Colonic mucosa (tissue), 4 donors: ENCODE measurements at regions not wholly inside any gene's neighbourhood (a gene's known extent, or its start where the extent isn't known, plus 50 kb on each side); places are given as distances from the start of the nearest gene placed in this dataset.

ENCODE experiments used
- DNase-seq: peaks from one replicate; pipeline ENCODE4 v3.0.0-alpha.2; 2020
- H3K27ac ChIP-seq: fragments of 200-600 bp; one replicate; pipeline ENCODE4 v1.8.0; 2021
- H3K27me3 ChIP-seq: fragments of 200-600 bp; one replicate; pipeline ENCODE4 v1.8.0; 2021
- H3K36me3 ChIP-seq: fragments of 200-600 bp; one replicate; pipeline ENCODE4 v1.8.0; 2021
- H3K4me1 ChIP-seq: fragments of 200-600 bp; one replicate; pipeline ENCODE4 v1.8.0; 2021; ENCODE audit warnings: mild to moderate bottlenecking
- H3K4me3 ChIP-seq: fragments of 200-600 bp; one replicate; pipeline ENCODE4 v1.8.0; 2021
- H3K9ac ChIP-seq, 2 donors: one replicate each; pipeline ENCODE4 v1.7.0; 2013; ENCODE audit warnings: control low read depth in 2 of 2, low read depth in 2 of 2, low read length in 2 of 2
- H3K9me3 ChIP-seq: fragments of 200-600 bp; one replicate; pipeline ENCODE4 v1.8.0; 2021
- CTCF ChIP-seq: fragments of 200-600 bp; IDR thresholded peaks from one replicate; pipeline ENCODE4 v1.8.0; 2022; ENCODE audit warnings: antibody characterized with exemption, mild to moderate bottlenecking
- intact Hi-C: fragments of 100-400 bp; cut with DNase I; formaldehyde crosslinking; loops from one replicate; pipeline ENCODE4 v1.14.1; 2022
- donor health status: healthy.
- donor health status: DM: no; HTN: no; CAD: no.
- donor health status: DM: no; HTN: no; CAD: no.

DNA sequence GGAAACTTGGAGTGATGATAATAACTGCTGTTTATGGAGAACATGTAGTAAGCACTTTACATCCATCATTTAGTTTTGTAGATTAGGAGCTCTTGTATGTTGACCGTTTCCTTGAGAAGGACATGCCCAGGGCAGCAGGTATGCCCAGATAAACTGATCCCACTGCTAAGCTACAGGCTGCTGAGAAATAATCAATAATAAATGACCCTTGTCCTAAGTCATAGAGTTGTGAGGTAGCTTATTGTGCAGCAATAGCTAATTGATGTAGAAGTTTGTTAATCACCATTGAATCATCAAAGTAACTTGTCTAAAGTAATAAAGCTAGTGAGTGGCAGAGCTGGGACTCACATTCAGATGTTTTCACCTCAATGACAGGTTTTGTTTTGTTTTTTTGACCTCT is 287.2 kb upstream of the CYRIA start:
- H3K9me3 ChIP-seq: no peaks in the 10 kb centered on the region
- TF ChIP-seq CTCF: no peak
- no peaks in the 10 kb centered on the region for H3K4me1 ChIP-seq
- no peak overlapping the region for H3K27ac ChIP-seq
- H3K9ac ChIP-seq: no peak overlapping the region
- H3K4me3 ChIP-seq: no peak overlapping the region
- no peaks in the 10 kb centered on the region for H3K36me3 ChIP-seq
- DNase-seq: no peak
- no peaks in the 10 kb centered on the region for H3K27me3 ChIP-seq
- intact Hi-C loops: no loop called here

DNA sequence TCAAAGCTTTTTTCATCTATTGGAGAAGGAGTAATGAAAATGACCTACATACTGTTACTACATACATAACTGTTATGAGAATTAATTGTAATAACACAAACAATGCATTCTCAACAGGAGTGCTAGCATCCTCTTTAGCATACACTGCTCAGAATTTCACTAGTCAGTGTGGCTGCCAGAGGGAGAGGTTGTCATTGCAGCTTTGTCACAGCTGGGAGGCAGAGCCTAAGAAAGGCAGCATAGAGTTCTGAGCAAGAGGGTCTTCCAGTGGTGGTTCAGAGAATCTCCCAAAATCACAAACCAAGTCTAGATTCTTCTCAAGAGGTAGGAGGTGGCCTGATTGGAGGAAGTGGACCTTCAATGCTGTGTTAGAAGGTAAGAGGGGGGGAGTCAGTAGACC is 286.7 kb upstream of the CYRIA start:
- TF ChIP-seq CTCF: no peak
- H3K9me3 ChIP-seq: no peaks in the 10 kb centered on the region
- H3K4me3 ChIP-seq: no peak overlapping the region
- H3K9ac ChIP-seq: no peak overlapping the region
- intact Hi-C loops: no loop called here
- no peaks in the 10 kb centered on the region for H3K36me3 ChIP-seq
- H3K27me3 ChIP-seq: no peaks in the 10 kb centered on the region
- no peaks in the 10 kb centered on the region for H3K4me1 ChIP-seq
- DNase-seq: no peak
- H3K27ac ChIP-seq: no peak overlapping the region

DNA sequence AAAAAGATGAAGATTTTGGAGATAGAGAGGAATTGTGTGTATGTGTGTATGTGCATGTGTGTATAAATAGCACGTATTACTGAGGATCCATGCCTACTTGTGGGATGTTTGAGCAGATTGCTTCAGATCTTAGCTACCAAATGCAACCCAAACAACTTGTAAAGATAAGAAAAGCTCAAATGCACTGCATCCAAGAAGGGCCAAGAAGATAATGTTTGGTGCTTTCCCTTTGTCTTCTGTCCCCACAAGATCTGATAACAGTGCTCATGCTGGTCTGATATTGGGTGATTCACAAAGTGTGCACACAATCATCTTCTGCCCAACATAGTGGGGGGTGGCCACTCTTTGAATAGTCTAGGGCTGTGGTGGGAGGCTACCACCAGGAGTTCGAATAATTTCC is 284.8 kb upstream of the CYRIA start:
- intact Hi-C loops: no loop called here
- Histone ChIP-seq H3K9ac (no peak overlapping the region), H3K4me1 (no peaks in the 10 kb centered on the region), H3K4me3 (no peak overlapping the region), H3K27ac (no peak overlapping the region), H3K9me3 (no peaks in the 10 kb centered on the region), H3K27me3 (no peaks in the 10 kb centered on the region), H3K36me3 (no peaks in the 10 kb centered on the region)
- no peak for TF ChIP-seq CTCF
- DNase-seq: no peak

DNA sequence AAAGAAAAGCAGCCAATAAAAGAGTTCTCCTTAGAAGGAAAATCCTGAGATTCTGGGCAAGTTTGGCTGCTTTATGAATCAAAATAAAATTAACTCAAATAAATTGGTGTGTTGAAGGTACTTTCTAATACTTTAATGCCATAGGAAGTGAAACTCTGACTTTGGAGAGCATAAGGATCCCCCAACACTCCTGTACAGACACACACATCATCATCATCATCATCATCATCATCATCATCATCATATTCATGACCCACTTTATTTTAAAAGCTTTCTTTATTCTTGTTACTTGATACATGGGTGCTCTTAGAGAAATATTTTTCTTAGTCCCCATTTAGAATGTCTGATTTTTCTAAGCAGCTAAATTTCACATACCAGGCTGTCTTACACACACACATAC is 283.1 kb upstream of the CYRIA start:
- Histone ChIP-seq H3K9me3 (no peaks in the 10 kb centered on the region), H3K36me3 (no peaks in the 10 kb centered on the region), H3K4me1 (no peaks in the 10 kb centered on the region), H3K4me3 (no peak overlapping the region), H3K27me3 (no peaks in the 10 kb centered on the region), H3K9ac (no peak overlapping the region), H3K27ac (no peak overlapping the region)
- intact Hi-C loops: no loop called here
- no peak for TF ChIP-seq CTCF
- no peak for DNase-seq

- TF ChIP-seq CTCF: no peak
- Histone ChIP-seq H3K27ac (no peak overlapping the region), H3K4me3 (no peak overlapping the region), H3K4me1 (no peaks in the 10 kb centered on the region), H3K36me3 (no peaks in the 10 kb centered on the region), H3K9ac (no peak overlapping the region), H3K9me3 (no peaks in the 10 kb centered on the region), H3K27me3 (no peaks in the 10 kb centered on the region)
- DNase-seq: no peak
- intact Hi-C loops: no loop called here
Measured at GRCh38 chr2:16948053-16948452, 282.4 kb upstream of the CYRIA start.
